ENCODE measurements at regions not wholly inside any gene's neighbourhood (a gene's known extent, or its start where the extent isn't known, plus 50 kb on each side); places are given as distances from the start of the nearest gene placed in this dataset.
"Not testable (repeated sequence)": the region's sequence is repeated elsewhere in the genome, so short reads cannot be mapped to it uniquely, and the experiment has no call there.

DNA sequence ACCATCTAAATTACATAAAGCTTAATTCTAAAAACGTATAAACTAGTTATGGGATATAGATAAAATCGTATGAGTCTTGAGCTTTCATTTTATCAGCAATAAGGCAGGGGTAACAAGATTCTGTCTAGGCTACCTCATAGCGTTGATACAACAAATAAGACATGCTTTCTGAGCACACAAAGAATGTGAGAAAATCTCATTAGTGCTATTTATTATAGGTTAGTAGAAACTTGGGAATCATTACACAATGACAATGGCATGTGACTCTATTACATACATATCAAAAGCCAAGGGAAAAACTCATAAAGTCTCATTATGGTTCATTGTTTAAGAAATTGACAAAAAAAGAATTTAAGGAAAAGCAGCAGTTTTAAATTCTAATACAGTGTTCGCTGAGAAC, 448.6 kb downstream of the PLK2 start:
- H3K4me3 ChIP-seq (ENCODE audit: low read length), result no peak overlapping the region
- no peaks in the 10 kb centered on the region for H3K27me3 ChIP-seq (ENCODE audit: insufficient read depth, low read length)
- H3K9me3 ChIP-seq (ENCODE audit: low read length), result no peaks in the 10 kb centered on the region
- no peak overlapping the region for H2AFZ ChIP-seq (ENCODE audit: low read depth, low read length)
- H3K36me3 ChIP-seq (ENCODE audit: insufficient read depth, low read length), result no peaks in the 10 kb centered on the region
- peaks cover 18% of the 10 kb centered on the region for H3K4me1 ChIP-seq (ENCODE audit: insufficient read depth, low read length)

DNA sequence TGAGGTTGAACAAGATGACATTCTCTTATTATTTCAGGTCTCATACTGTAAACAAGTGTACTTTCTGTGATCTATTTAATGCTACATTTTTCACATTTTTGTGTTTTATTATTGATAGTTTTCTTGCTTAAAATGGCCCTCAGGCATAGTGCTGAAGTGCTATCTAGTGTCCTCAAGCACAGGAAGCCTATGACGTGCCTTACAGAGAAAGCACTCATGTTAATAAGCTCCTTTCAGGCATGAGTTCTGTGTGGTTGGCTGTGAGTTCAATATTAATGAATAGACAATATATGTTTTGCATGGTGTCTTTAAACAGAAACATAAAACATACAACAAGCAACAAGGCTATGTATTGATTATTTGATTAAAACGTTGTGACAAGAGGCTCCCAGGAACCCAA, 450.1 kb downstream of the PLK2 start:
- H3K36me3 ChIP-seq (ENCODE audit: insufficient read depth, low read length), result no peaks in the 10 kb centered on the region
- H3K4me3 ChIP-seq (ENCODE audit: low read length), result no peak overlapping the region
- H3K4me1 ChIP-seq (ENCODE audit: insufficient read depth, low read length), result peaks cover 13% of the 10 kb centered on the region
- H2AFZ ChIP-seq (ENCODE audit: low read depth, low read length), result no peak overlapping the region
- no peaks in the 10 kb centered on the region for H3K27me3 ChIP-seq (ENCODE audit: insufficient read depth, low read length)
- no peaks in the 10 kb centered on the region for H3K9me3 ChIP-seq (ENCODE audit: low read length)

DNA sequence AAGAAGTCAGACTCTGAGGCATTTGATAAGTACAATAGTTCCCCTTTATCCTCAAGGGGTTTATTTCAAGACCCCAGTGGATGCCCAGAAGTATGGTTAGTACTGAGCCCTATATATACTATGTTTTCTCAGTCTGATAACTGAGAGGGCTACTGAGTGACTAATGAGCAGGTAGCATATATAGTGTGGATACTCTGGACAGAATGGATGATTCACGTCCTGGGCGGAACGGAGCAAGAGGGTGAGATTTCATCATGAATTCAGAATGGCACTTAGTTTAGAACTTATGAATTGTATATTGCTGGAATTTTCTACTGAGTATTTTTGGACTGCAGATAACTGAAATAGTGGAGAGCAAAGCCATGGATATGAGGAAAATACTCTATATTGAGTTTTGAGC, 457.6 kb downstream of the PLK2 start:
- no peak overlapping the region for H3K4me3 ChIP-seq (ENCODE audit: low read length)
- peaks cover 10% of the 10 kb centered on the region for H3K4me1 ChIP-seq (ENCODE audit: insufficient read depth, low read length)
- H3K36me3 ChIP-seq (ENCODE audit: insufficient read depth, low read length), result no peaks in the 10 kb centered on the region
- H2AFZ ChIP-seq (ENCODE audit: low read depth, low read length), result no peak overlapping the region
- no peaks in the 10 kb centered on the region for H3K27me3 ChIP-seq (ENCODE audit: insufficient read depth, low read length)
- no peaks in the 10 kb centered on the region for H3K9me3 ChIP-seq (ENCODE audit: low read length)

- Histone ChIP-seq H3K9me3 (ENCODE audit: low read length) (no peaks in the 10 kb centered on the region), H2AFZ (ENCODE audit: low read depth, low read length) (no peak overlapping the region), H3K4me1 (ENCODE audit: insufficient read depth, low read length) (no peaks in the 10 kb centered on the region), H3K4me3 (ENCODE audit: low read length) (no peak overlapping the region), H3K36me3 (ENCODE audit: insufficient read depth, low read length) (no peaks in the 10 kb centered on the region), H3K27me3 (ENCODE audit: insufficient read depth, low read length) (no peaks in the 10 kb centered on the region)
Observed at GRCh38 chr5:57993866-57994265, 466.0 kb downstream of the PLK2 start.

DNA sequence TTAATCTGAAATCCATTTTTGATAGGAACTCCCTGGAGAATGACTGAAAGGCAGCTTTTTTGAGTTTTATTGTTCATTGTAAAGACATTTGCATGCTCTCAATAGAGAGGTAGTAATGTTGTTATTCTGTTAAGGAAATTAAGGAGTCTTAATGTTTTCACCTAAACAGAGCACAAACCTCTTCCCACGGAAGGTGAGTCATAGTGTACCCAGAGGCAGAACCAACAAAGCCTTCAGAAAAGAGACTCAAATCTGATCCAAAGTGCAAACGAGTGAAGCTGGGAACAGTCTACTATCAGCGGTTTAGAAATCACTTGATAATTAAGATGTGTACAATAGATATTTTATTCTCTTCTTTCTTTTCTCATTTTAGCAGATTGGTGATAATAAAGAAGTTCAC, 470.5 kb downstream of the PLK2 start:
- Histone ChIP-seq H3K36me3 (ENCODE audit: insufficient read depth, low read length) (no peaks in the 10 kb centered on the region), H3K27me3 (ENCODE audit: insufficient read depth, low read length) (no peaks in the 10 kb centered on the region), H3K4me3 (ENCODE audit: low read length) (no peak overlapping the region), H3K4me1 (ENCODE audit: insufficient read depth, low read length) (peaks cover 13% of the 10 kb centered on the region), H3K9me3 (ENCODE audit: low read length) (no peaks in the 10 kb centered on the region), H2AFZ (ENCODE audit: low read depth, low read length) (no peak overlapping the region)

GRCh38 chr5:57988813-57989212, 471.1 kb downstream of the PLK2 start:
- no peak overlapping the region for H2AFZ ChIP-seq (ENCODE audit: low read depth, low read length)
- H3K36me3 ChIP-seq (ENCODE audit: insufficient read depth, low read length), result no peaks in the 10 kb centered on the region
- H3K4me1 ChIP-seq (ENCODE audit: insufficient read depth, low read length), result peaks cover 13% of the 10 kb centered on the region
- H3K9me3 ChIP-seq (ENCODE audit: low read length), result no peaks in the 10 kb centered on the region
- H3K27me3 ChIP-seq (ENCODE audit: insufficient read depth, low read length), result no peaks in the 10 kb centered on the region
- H3K4me3 ChIP-seq (ENCODE audit: low read length), result no peak overlapping the region

GRCh38 chr5:57987552-57987951, 472.3 kb downstream of the PLK2 start:
- Histone ChIP-seq H3K27me3 (ENCODE audit: insufficient read depth, low read length) (no peaks in the 10 kb centered on the region), H3K36me3 (ENCODE audit: insufficient read depth, low read length) (no peaks in the 10 kb centered on the region), H3K4me3 (ENCODE audit: low read length) (no peak overlapping the region), H3K9me3 (ENCODE audit: low read length) (no peaks in the 10 kb centered on the region), H3K4me1 (ENCODE audit: insufficient read depth, low read length) (peaks cover 13% of the 10 kb centered on the region), H2AFZ (ENCODE audit: low read depth, low read length) (no peak overlapping the region)

DNA sequence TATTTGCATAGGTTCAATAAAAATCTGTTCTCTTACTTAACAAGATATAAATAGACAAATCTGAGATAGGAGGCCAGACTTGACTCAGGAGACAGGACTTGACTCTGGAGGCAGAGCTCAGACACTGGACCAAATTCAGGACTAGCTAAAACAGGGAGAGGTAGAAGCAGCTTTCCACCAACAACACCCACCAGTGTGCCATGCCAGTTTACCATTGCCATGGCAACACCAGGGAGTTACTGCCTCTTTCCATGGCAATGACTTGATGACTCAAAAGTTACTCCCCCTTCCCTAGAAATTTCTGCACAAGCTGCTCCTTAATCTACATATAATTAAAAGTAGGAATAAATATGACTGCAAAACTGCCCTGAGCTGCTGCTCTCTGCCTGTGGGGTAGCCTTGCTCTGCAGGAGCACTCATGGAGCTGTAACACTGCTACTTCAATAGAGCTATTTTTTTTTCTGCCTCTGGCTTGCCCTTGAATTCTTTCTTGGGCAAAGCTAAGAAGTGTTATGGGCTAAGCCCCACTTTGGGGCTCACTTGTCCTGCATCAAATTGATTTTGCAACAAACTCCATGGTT, 473.0 kb downstream of the PLK2 start:
- no peak overlapping the region for H3K4me3 ChIP-seq (ENCODE audit: low read length)
- H3K9me3 ChIP-seq (ENCODE audit: low read length), result no peaks in the 10 kb centered on the region
- no peaks in the 10 kb centered on the region for H3K27me3 ChIP-seq (ENCODE audit: insufficient read depth, low read length)
- H2AFZ ChIP-seq (ENCODE audit: low read depth, low read length), result no peak overlapping the region
- no peaks in the 10 kb centered on the region for H3K36me3 ChIP-seq (ENCODE audit: insufficient read depth, low read length)
- H3K4me1 ChIP-seq (ENCODE audit: insufficient read depth, low read length), result peaks cover 13% of the 10 kb centered on the region

GRCh38 chr5:57983426-57983825, 476.5 kb downstream of the PLK2 start:
- H3K4me1 ChIP-seq (ENCODE audit: insufficient read depth, low read length), result peaks cover 13% of the 10 kb centered on the region
- H2AFZ ChIP-seq (ENCODE audit: low read depth, low read length), result no peak overlapping the region
- H3K27me3 ChIP-seq (ENCODE audit: insufficient read depth, low read length), result no peaks in the 10 kb centered on the region
- H3K4me3 ChIP-seq (ENCODE audit: low read length), result no peak overlapping the region
- no peaks in the 10 kb centered on the region for H3K9me3 ChIP-seq (ENCODE audit: low read length)
- no peaks in the 10 kb centered on the region for H3K36me3 ChIP-seq (ENCODE audit: insufficient read depth, low read length)

DNA sequence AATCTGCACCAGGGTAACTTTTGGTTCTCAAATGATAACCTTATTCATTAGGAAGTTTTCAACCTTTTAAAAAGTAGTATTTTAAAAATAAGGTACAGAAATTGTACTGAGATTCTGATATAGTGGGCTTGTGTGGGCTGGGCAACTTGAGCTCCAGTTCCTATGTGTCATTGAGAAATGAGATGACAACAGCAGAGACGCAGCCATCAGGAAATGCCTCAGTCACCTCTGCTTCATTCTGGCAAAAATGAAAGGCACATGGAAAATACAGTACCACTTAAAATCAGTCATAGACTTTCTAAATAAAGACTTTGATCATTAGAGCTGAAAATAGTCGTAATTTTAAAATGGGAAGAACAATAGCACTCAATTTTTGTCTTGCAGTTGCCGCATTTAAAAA, 480.2 kb downstream of the PLK2 start:
- H3K9me3 ChIP-seq (ENCODE audit: low read length), result no peaks in the 10 kb centered on the region
- no peaks in the 10 kb centered on the region for H3K36me3 ChIP-seq (ENCODE audit: insufficient read depth, low read length)
- H2AFZ ChIP-seq (ENCODE audit: low read depth, low read length), result no peak overlapping the region
- H3K4me1 ChIP-seq (ENCODE audit: insufficient read depth, low read length), result no peaks in the 10 kb centered on the region
- H3K27me3 ChIP-seq (ENCODE audit: insufficient read depth, low read length), result no peaks in the 10 kb centered on the region
- no peak overlapping the region for H3K4me3 ChIP-seq (ENCODE audit: low read length)

GRCh38 chr5:57976506-57976905, 483.4 kb downstream of the PLK2 start:
- no peaks in the 10 kb centered on the region for H3K9me3 ChIP-seq (ENCODE audit: low read length)
- no peaks in the 10 kb centered on the region for H3K4me1 ChIP-seq (ENCODE audit: insufficient read depth, low read length)
- H3K27me3 ChIP-seq (ENCODE audit: insufficient read depth, low read length), result no peaks in the 10 kb centered on the region
- no peak overlapping the region for H3K4me3 ChIP-seq (ENCODE audit: low read length)
- no peak overlapping the region for H2AFZ ChIP-seq (ENCODE audit: low read depth, low read length)
- no peaks in the 10 kb centered on the region for H3K36me3 ChIP-seq (ENCODE audit: insufficient read depth, low read length)

DNA sequence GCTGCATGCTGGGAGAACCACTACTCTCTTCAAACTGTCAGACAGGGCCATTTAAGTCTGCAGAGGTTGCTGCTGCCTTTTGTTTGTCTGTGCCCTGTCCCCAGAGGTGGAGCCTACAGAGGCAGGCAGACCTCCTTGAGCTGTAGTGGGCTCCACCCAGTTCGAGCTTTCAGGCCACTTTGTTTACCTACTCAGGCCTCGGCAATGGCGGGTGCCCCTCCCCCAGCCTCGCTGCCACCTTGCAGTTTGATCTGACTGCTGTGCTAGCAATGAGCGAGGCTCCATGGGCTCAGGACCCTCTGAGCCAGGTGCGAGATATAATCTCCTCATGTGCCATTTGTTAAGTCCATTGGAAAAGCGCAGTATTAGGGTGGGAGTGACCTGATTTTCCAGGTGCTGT, 487.8 kb downstream of the PLK2 start:
- H3K36me3 ChIP-seq (ENCODE audit: insufficient read depth, low read length); H3K4me3 ChIP-seq (ENCODE audit: low read length); H3K27me3 ChIP-seq (ENCODE audit: insufficient read depth, low read length); H2AFZ ChIP-seq (ENCODE audit: low read depth, low read length); H3K9me3 ChIP-seq (ENCODE audit: low read length); H3K4me1 ChIP-seq (ENCODE audit: insufficient read depth, low read length): not testable (repeated sequence)

GRCh38 chr5:57960569-57960968, 478.0 kb upstream of the ACTBL2 start:
- no peaks in the 10 kb centered on the region for H3K27me3 ChIP-seq (ENCODE audit: insufficient read depth, low read length)
- H3K36me3 ChIP-seq (ENCODE audit: insufficient read depth, low read length), result no peaks in the 10 kb centered on the region
- H3K9me3 ChIP-seq (ENCODE audit: low read length), result peaks cover 4% of the 10 kb centered on the region
- no peaks in the 10 kb centered on the region for H3K4me1 ChIP-seq (ENCODE audit: insufficient read depth, low read length)
- no peak overlapping the region for H2AFZ ChIP-seq (ENCODE audit: low read depth, low read length)
- no peak overlapping the region for H3K4me3 ChIP-seq (ENCODE audit: low read length)

GRCh38 chr5:57956636-57957035, 474.0 kb upstream of the ACTBL2 start:
- no peak overlapping the region for H3K4me3 ChIP-seq (ENCODE audit: low read length)
- no peaks in the 10 kb centered on the region for H3K27me3 ChIP-seq (ENCODE audit: insufficient read depth, low read length)
- no peaks in the 10 kb centered on the region for H3K9me3 ChIP-seq (ENCODE audit: low read length)
- H3K36me3 ChIP-seq (ENCODE audit: insufficient read depth, low read length), result no peaks in the 10 kb centered on the region
- H3K4me1 ChIP-seq (ENCODE audit: insufficient read depth, low read length), result no peaks in the 10 kb centered on the region
- H2AFZ ChIP-seq (ENCODE audit: low read depth, low read length), result no peak overlapping the region
